Endothelial cell of umbilical vein (primary cell): ENCODE measurements at regions not wholly inside any gene's neighbourhood (a gene's known extent, or its start where the extent isn't known, plus 50 kb on each side); places are given as distances from the start of the nearest gene placed in this dataset.

Experiments
- CTCF ChIP-seq, 2 donors: IDR thresholded peaks; 1 replicate in 1 of 2; 2 replicates in 1 of 2; pipeline ENCODE4 v1.5.1; 2011; ENCODE audit warnings: low read length in 2 of 2, mild to moderate bottlenecking in 2 of 2, moderate library complexity in 2 of 2, control low read depth in 1 of 2, inconsistent platforms in 1 of 2, low read depth in 1 of 2; ENCODE audit not compliant: insufficient read depth in 1 of 2; ENCODE audit errors: extremely low read depth in 1 of 2
- GATA2 ChIP-seq: IDR thresholded peaks from 2 replicates; pipeline ENCODE4 v1.7.0; 2011; ENCODE audit warnings: low read depth, mild to moderate bottlenecking, moderate library complexity, mixed read lengths, low read length; ENCODE audit not compliant: insufficient read length, insufficient read depth
- POLR2A ChIP-seq: IDR thresholded peaks from 2 replicates; pipeline ENCODE4 v1.6.1; 2012; ENCODE audit warnings: low read depth, mild to moderate bottlenecking, control low read depth, low read length

- TF ChIP-seq CTCF (IDR thresholded peaks at IDR 0.05; ENCODE audit: extremely low read depth in 1 of 2, insufficient read depth in 1 of 2, low read depth in 1 of 2, low read length in 2 of 2), result no peak
- no peak for TF ChIP-seq POLR2A
- no peak for TF ChIP-seq GATA2
These were observed 69.0 kb upstream of the AKAP12 start for GRCh38 chr6:151170622-151171246.
